NCI-H1694 (cell line): ENCODE measurements at regions not wholly inside any gene's neighbourhood (a gene's known extent, or its start where the extent isn't known, plus 50 kb on each side); places are given as distances from the start of the nearest gene placed in this dataset.
"Not testable (repeated sequence)": the region's sequence is repeated elsewhere in the genome, so short reads cannot be mapped to it uniquely, and the experiment has no call there.

ENCODE experiments used
- DNase-seq: peaks from one replicate; lab custom pipeline; 2025; lab: John Stamatoyannopoulos, UW

- not testable (repeated sequence) for DNase-seq
Observed at GRCh38 chr6:3672339-3672738, 79.2 kb downstream of the PXDC1 start.

- no peak for DNase-seq
Observed at GRCh38 chr6:3671382-3671781, 80.1 kb downstream of the PXDC1 start.

- DNase-seq: no peak
Observed at GRCh38 chr6:3670356-3670755, 81.2 kb downstream of the PXDC1 start.

GRCh38 chr6:3669916-3670315 lies 81.6 kb downstream of the PXDC1 start:
- DNase-seq: no peak

GRCh38 chr6:3665608-3666007 lies 85.9 kb downstream of the PXDC1 start:
- DNase-seq: no peak

GRCh38 chr6:3664625-3665041 lies 86.9 kb downstream of the PXDC1 start:
- DNase-seq: no peak

GRCh38 chr6:3663811-3664210 lies 87.7 kb downstream of the PXDC1 start:
- DNase-seq: no peak

GRCh38 chr6:3663081-3663480 lies 88.4 kb downstream of the PXDC1 start:
- DNase-seq: peak; percentile 4

GRCh38 chr6:3661390-3661789 lies 90.1 kb downstream of the PXDC1 start:
- no peak for DNase-seq

GRCh38 chr6:3660473-3660872 lies 91.0 kb downstream of the PXDC1 start:
- no peak for DNase-seq

GRCh38 chr6:3659748-3660147 lies 91.8 kb downstream of the PXDC1 start:
- no peak for DNase-seq

- no peak for DNase-seq
Observed at GRCh38 chr6:3656076-3656475, 95.4 kb downstream of the PXDC1 start.

GRCh38 chr6:3654898-3655297 lies 96.6 kb downstream of the PXDC1 start:
- no peak for DNase-seq

- no peak for DNase-seq
Observed at GRCh38 chr6:3654436-3654835, 97.1 kb downstream of the PXDC1 start.

- no peak for DNase-seq
Observed at GRCh38 chr6:3653528-3654070, 97.9 kb downstream of the PXDC1 start.

GRCh38 chr6:3651698-3652229 lies 99.7 kb downstream of the PXDC1 start:
- no peak for DNase-seq

GRCh38 chr6:3650959-3651697 lies 100.4 kb downstream of the PXDC1 start:
- DNase-seq: no peak

- DNase-seq: no peak
Observed at GRCh38 chr6:3650076-3650958, 101.2 kb downstream of the PXDC1 start.

GRCh38 chr6:3648724-3649123 lies 102.8 kb downstream of the PXDC1 start:
- no peak for DNase-seq

- no peak for DNase-seq
Observed at GRCh38 chr6:3646616-3647362, 104.7 kb downstream of the PXDC1 start.

- no peak for DNase-seq
Observed at GRCh38 chr6:3644739-3645012, 106.8 kb downstream of the PXDC1 start.
